ENCODE measurements at regions not wholly inside any gene's neighbourhood (a gene's known extent, or its start where the extent isn't known, plus 50 kb on each side); places are given as distances from the start of the nearest gene placed in this dataset.

GRCh38 chr5:104800440-104801048 lies 1238.0 kb upstream of the NUDT12 start:
- TF ChIP-seq CTCF (IDR thresholded peaks at IDR 0.05) = peak in 1 of 12 donors; percentile 4
- TF ChIP-seq POLR2A (IDR thresholded peaks at IDR 0.05) = no peak
